SU-DHL-6 (cell line): ENCODE measurements at regions not wholly inside any gene's neighbourhood (a gene's known extent, or its start where the extent isn't known, plus 50 kb on each side); places are given as distances from the start of the nearest gene placed in this dataset.

Experiments used
- CTCF ChIP-seq: fragments of 200-600 bp; sonication (generic); IDR thresholded peaks from one replicate; pipeline ENCODE4 v1.5.1; 2017; ENCODE audit warnings: antibody characterized with exemption, mild to moderate bottlenecking, low read length, moderate library complexity; ENCODE audit not compliant: insufficient read depth, poor library complexity, severe bottlenecking
- EZH2phosphoT487 ChIP-seq: fragments of 200-600 bp; sonication (generic), shearing (Covaris generic); conservative IDR thresholded peaks from 2 replicates; pipeline ENCODE4 v1.6.1; 2018; ENCODE audit warnings: mild to moderate bottlenecking, antibody characterized with exemption, low read length, moderate library complexity, mixed read lengths

GRCh38 chr2:48146552-48146951, 167.9 kb upstream of the FOXN2 start:
- TF ChIP-seq CTCF (no peak), EZH2phosphoT487 (no peak)
